ENCODE measurements at regions not wholly inside any gene's neighbourhood (a gene's known extent, or its start where the extent isn't known, plus 50 kb on each side); places are given as distances from the start of the nearest gene placed in this dataset.
"Not testable (repeated sequence)": the region's sequence is repeated elsewhere in the genome, so short reads cannot be mapped to it uniquely, and the experiment has no call there.

- DNase-seq = no peak
These were observed 108.4 kb upstream of the DAB1 start for GRCh38 chr1:57532299-57532698.

- DNase-seq = not testable (repeated sequence)
These were observed 107.0 kb upstream of the DAB1 start for GRCh38 chr1:57530911-57531260.

GRCh38 chr1:57530206-57530910 is 106.5 kb upstream of the DAB1 start:
- DNase-seq = no peak

GRCh38 chr1:57522575-57522974 is 98.7 kb upstream of the DAB1 start:
- no peak for DNase-seq

GRCh38 chr1:57520743-57521515 is 97.1 kb upstream of the DAB1 start:
- no peak for DNase-seq

- DNase-seq = no peak
These were observed 94.6 kb upstream of the DAB1 start for GRCh38 chr1:57518496-57518895.

GRCh38 chr1:57517587-57518374 is 93.9 kb upstream of the DAB1 start:
- no peak for DNase-seq

- DNase-seq = no peak
These were observed 88.5 kb upstream of the DAB1 start for GRCh38 chr1:57512386-57512785.

GRCh38 chr1:57506941-57507340 is 83.1 kb upstream of the DAB1 start:
- no peak for DNase-seq

GRCh38 chr1:57503337-57503736 is 79.5 kb upstream of the DAB1 start:
- DNase-seq = no peak

GRCh38 chr1:57500136-57500830 is 76.4 kb upstream of the DAB1 start:
- DNase-seq = no peak

- peak; percentile 58 for DNase-seq
These were observed 70.7 kb upstream of the DAB1 start for GRCh38 chr1:57494530-57495079.

GRCh38 chr1:57492586-57493226 is 68.8 kb upstream of the DAB1 start:
- no peak for DNase-seq

GRCh38 chr1:57489358-57490036 is 65.6 kb upstream of the DAB1 start:
- DNase-seq = no peak

GRCh38 chr1:57485643-57486042 is 61.8 kb upstream of the DAB1 start:
- DNase-seq = no peak

GRCh38 chr1:57483954-57484353 is 60.1 kb upstream of the DAB1 start:
- DNase-seq = no peak

GRCh38 chr1:57479471-57479870 is 55.6 kb upstream of the DAB1 start:
- no peak for DNase-seq

GRCh38 chr1:57475366-57475765 is 51.5 kb upstream of the DAB1 start:
- no peak for DNase-seq

GRCh38 chr1:57474137-57474750 is 50.4 kb upstream of the DAB1 start:
- DNase-seq = no peak

Data from NCI-H1105 (cell line).